ENCODE measurements at regions not wholly inside any gene's neighbourhood (a gene's known extent, or its start where the extent isn't known, plus 50 kb on each side); places are given as distances from the start of the nearest gene placed in this dataset.

DNA sequence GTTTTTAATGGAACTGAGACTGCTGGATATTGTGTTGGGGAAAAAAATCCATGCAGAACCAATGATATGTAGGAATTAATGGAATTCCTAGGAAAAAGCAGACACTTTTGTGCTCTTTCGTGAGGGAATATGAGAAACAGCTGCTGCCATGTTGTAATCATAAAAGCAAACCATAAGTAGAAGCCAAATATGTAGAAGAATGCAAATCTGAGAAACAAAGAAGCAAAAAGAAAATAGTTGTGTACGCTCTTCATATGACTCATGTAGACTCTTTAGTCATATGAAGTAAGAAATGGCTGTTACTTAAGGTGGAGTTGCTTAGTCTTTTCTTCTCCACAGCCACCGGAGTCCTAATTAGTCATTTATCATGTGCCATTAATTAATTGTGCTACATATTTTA, 298.6 kb upstream of the ZNF717 start:
- TF ChIP-seq, protein P1, sequence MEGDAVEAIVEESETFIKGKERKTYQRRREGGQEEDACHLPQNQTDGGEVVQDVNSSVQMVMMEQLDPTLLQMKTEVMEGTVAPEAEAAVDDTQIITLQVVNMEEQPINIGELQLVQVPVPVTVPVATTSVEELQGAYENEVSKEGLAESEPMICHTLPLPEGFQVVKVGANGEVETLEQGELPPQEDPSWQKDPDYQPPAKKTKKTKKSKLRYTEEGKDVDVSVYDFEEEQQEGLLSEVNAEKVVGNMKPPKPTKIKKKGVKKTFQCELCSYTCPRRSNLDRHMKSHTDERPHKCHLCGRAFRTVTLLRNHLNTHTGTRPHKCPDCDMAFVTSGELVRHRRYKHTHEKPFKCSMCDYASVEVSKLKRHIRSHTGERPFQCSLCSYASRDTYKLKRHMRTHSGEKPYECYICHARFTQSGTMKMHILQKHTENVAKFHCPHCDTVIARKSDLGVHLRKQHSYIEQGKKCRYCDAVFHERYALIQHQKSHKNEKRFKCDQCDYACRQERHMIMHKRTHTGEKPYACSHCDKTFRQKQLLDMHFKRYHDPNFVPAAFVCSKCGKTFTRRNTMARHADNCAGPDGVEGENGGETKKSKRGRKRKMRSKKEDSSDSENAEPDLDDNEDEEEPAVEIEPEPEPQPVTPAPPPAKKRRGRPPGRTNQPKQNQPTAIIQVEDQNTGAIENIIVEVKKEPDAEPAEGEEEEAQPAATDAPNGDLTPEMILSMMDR (IDR thresholded peaks at IDR 0.05; ENCODE audit: control insufficient read depth, insufficient read depth, low read depth, low read length, missing control alignments), result no peak
- H3K4me3 ChIP-seq (ENCODE audit: control insufficient read depth, low read depth, low read length), result no peak overlapping the region
- peak; percentile 59 for DNase-seq (ENCODE audit: low read depth)

DNA sequence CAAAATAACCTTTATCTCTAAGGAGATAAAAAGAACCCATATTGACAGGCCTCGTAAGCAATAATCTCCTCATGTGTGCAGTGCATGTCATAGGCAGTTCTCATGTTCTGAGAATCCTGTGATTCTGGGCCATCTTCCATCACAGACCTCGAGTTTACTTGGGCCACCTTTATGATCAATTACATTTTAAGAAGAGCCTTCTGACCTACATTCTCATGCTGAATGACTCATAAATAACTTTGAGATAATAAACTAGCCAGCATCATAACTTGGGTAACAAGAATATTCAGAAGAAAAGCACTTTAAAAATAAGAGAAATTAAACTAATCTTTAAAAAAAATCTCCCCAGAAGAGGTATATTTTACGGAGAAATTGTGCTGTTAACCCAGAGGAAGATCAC, 310.7 kb upstream of the ZNF717 start:
- H3K4me3 ChIP-seq (ENCODE audit: control insufficient read depth, low read depth, low read length), result no peak overlapping the region
- TF ChIP-seq, protein P1 (IDR thresholded peaks at IDR 0.05; ENCODE audit: control insufficient read depth, insufficient read depth, low read depth, low read length, missing control alignments), result no peak
- DNase-seq (ENCODE audit: low read depth), result no peak

DNA sequence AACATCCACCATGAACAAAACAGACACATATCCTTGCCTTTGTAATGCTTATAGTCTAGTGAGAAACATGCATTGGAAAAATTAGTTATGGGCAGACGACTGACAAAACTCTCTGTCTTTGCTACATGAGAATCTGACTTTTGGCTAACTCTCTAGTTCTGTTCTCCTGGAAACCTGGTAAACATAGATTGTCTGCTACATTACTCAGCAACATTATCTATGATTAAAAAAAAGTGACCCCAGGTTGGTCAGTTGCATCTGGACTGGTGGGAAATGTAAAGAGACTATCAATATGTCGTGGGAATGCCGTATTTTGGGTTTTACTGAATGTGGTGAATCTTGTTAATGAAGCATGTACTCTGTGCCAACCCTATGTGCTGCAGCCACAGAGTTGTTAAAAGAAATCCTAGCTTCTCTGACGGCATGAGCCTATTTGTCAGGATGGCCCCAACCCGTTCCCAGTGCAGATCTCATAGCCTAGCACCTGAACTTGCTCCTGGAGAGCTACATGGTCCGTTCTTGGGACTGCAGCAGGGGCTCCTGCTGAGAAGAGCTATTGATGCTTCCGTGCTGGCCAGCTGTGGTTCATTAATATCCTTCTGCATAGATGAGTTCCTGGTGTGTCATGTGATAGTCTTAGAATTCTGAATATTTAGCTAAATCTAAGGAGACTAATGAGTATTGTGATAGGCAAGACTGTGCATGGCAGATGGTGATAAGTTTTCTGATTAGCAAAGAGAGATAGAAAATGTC, 311.7 kb upstream of the ZNF717 start:
- no peak overlapping the region for H3K4me3 ChIP-seq (ENCODE audit: control insufficient read depth, low read depth, low read length)
- DNase-seq (ENCODE audit: low read depth), result no peak
- TF ChIP-seq, protein P1 (IDR thresholded peaks at IDR 0.05; ENCODE audit: control insufficient read depth, insufficient read depth, low read depth, low read length, missing control alignments), result no peak

DNA sequence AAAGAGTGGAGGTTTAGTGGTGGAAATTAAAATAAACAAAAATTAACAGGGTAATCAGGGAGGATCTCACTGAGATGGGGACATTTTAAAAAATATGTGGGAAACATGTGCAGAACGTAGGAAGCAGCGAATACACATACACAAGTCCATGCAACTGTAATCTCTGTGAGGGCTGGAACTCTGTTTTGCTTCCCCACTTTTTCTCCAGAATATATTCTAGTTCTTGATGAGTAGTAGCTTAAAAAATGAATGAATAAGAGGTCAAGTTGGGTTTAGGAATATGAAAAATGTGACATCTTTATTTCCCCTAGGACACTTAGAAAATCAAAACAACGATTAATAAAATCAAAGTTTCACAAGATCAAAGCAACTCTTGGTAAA, 312.2 kb upstream of the ZNF717 start:
- H3K4me3 ChIP-seq (ENCODE audit: control insufficient read depth, low read depth, low read length), result no peak overlapping the region
- TF ChIP-seq, protein P1 (IDR thresholded peaks at IDR 0.05; ENCODE audit: control insufficient read depth, insufficient read depth, low read depth, low read length, missing control alignments), result no peak
- no peak for DNase-seq (ENCODE audit: low read depth)

DNA sequence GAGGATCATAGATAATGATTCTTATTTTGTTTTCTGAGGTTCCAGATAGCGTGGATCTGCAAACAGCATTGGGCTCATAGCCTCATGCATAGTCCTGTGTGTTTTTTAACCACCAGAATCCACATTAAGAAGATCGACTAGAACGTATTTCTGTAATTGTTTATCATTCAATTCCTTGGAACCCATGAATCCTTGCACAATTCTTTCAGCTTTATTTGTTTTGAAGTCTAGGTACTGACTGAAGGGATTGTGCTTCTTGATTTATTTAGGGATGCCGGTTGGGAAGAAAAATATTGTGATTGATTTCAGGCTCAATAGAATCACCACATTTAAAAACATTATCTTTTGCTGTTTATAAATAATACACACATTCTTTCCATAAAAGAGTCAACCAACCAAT, 314.6 kb upstream of the ZNF717 start:
- no peak overlapping the region for H3K4me3 ChIP-seq (ENCODE audit: control insufficient read depth, low read depth, low read length)
- no peak for DNase-seq (ENCODE audit: low read depth)
- TF ChIP-seq, protein P1 (IDR thresholded peaks at IDR 0.05; ENCODE audit: control insufficient read depth, insufficient read depth, low read depth, low read length, missing control alignments), result no peak

DNA sequence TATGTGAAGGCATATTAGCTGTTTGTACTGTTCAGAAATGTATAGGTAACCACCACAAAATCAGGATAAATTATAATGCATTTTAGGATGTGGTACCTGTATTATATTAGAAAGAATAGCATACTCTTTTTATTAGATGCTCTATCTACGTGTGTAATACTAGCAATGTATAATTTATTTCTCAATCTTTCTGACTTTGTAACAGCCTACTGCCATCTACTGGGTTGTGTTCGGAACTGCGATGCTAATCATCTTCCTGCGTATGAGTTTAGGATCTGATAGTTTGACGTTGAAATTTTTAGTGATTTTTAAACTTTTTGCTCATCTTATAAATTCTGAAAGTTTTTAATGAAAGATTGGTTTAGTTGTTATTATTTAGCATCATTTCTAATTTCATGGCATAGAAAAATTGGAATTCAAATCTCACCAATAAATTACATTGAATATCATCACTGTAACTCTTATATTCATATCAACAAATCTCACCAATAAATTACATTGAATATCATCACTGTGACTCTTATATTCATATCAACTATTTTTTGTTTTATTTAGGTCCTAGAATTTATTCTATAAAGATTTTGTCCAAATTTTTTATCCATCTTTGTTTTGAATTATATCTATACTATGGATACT, 322.7 kb upstream of the ZNF717 start:
- DNase-seq (ENCODE audit: low read depth), result no peak
- TF ChIP-seq, protein P1 (IDR thresholded peaks at IDR 0.05; ENCODE audit: control insufficient read depth, insufficient read depth, low read depth, low read length, missing control alignments), result peak; percentile 81
- H3K4me3 ChIP-seq (ENCODE audit: control insufficient read depth, low read depth, low read length), result no peak overlapping the region
